ENCODE measurements at regions not wholly inside any gene's neighbourhood (a gene's known extent, or its start where the extent isn't known, plus 50 kb on each side); places are given as distances from the start of the nearest gene placed in this dataset.

DNA sequence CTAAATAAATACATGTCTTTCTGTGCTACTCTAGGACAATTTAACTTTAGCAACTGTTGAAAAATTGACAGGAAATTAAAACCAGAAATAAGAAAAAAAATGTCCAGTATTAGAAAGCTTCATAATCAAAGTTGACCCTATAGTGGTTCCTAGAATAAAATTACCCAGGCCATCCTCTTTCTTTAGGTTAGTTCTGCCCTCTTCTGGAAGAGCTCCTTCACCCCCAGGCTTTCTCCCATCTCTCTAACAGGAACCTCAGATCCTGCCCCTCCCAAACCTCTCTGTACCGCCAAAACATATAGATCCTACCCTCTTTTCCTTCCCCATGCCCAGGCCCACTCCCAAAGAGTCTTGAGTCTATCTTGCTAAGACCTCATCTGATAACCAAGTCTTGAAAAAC is 159.4 kb upstream of the CDK1 start:
- no peak overlapping the region for H3K4me3 ChIP-seq
- no peaks in the 10 kb centered on the region for H3K27me3 ChIP-seq
- TF ChIP-seq CTCF (IDR thresholded peaks at IDR 0.05) (no peak), POLR2A (IDR thresholded peaks at IDR 0.05) (no peak)
- H3K9me3 ChIP-seq, result no peaks in the 10 kb centered on the region
- intact Hi-C loops (cut with DNase I; ENCODE audit: low total_unique reads), result no loop called here
- H3K36me3 ChIP-seq (ENCODE audit: low read depth, missing control alignments), result no peaks in the 10 kb centered on the region
- DNase-seq, result no peak
- WGBS, 2 donors, result 86 to 96% methylated on average over 1 of the region's 1 CpG
- no peak overlapping the region for H3K27ac ChIP-seq
- no peaks in the 10 kb centered on the region for H3K4me1 ChIP-seq

- intact Hi-C loops (cut with DNase I; ENCODE audit: low total_unique reads), result no loop called here
- H3K27me3 ChIP-seq, result no peaks in the 10 kb centered on the region
- no peaks in the 10 kb centered on the region for H3K4me1 ChIP-seq
- H3K36me3 ChIP-seq (ENCODE audit: low read depth, missing control alignments), result no peaks in the 10 kb centered on the region
- WGBS, 2 donors, result 92 to 97% methylated on average over 1 of the region's 1 CpG
- no peak overlapping the region for H3K27ac ChIP-seq
- DNase-seq, result no peak
- H3K4me3 ChIP-seq, result no peak overlapping the region
- no peaks in the 10 kb centered on the region for H3K9me3 ChIP-seq
- no peak for TF ChIP-seq POLR2A (IDR thresholded peaks at IDR 0.05)
- no peak for TF ChIP-seq CTCF (IDR thresholded peaks at IDR 0.05)
These were observed 162.7 kb upstream of the CDK1 start for GRCh38 chr10:60615541-60615940.

DNA sequence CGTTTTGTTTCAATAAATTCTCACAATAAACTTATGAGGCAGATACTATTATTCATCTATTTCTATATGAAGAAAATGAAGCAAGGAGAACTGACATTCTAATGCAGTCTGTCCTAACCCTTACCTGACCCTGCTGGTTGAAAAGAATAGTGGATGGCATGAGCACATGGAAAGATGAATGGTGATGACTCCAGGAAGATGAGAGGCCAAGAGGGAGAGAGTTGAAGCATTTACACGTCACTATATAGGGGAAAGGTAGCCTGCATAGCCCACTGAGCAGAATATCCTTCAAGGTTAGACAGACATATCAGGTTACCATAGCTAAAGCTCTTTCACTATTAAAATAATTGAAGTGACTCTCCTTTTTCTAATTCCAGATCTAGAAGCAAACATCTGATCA is 163.9 kb upstream of the CDK1 start:
- H3K27ac ChIP-seq, result no peak overlapping the region
- H3K4me3 ChIP-seq, result no peak overlapping the region
- no peaks in the 10 kb centered on the region for H3K4me1 ChIP-seq
- TF ChIP-seq POLR2A (IDR thresholded peaks at IDR 0.05) (no peak), CTCF (IDR thresholded peaks at IDR 0.05) (no peak)
- H3K36me3 ChIP-seq (ENCODE audit: low read depth, missing control alignments), result no peaks in the 10 kb centered on the region
- intact Hi-C loops (cut with DNase I; ENCODE audit: low total_unique reads), result no loop called here
- WGBS, 2 donors, result 71 to 73% methylated on average over 2 of the region's 2 CpGs
- no peak for DNase-seq
- H3K9me3 ChIP-seq, result no peaks in the 10 kb centered on the region
- H3K27me3 ChIP-seq, result no peaks in the 10 kb centered on the region

GRCh38 chr10:60613434-60613833 is 164.8 kb upstream of the CDK1 start:
- intact Hi-C loops (cut with DNase I; ENCODE audit: low total_unique reads), result no loop called here

More at GRCh38 chr10:60613434-60613833, 164.8 kb upstream of the CDK1 start:
- Histone ChIP-seq H3K27me3 (no peaks in the 10 kb centered on the region), H3K36me3 (ENCODE audit: low read depth, missing control alignments) (no peaks in the 10 kb centered on the region), H3K9me3 (no peaks in the 10 kb centered on the region), H3K4me3 (no peak overlapping the region), H3K27ac (no peak overlapping the region), H3K4me1 (no peaks in the 10 kb centered on the region)
- WGBS, 2 donors, result 87 to 88% methylated on average over 2 of the region's 2 CpGs
- TF ChIP-seq POLR2A (IDR thresholded peaks at IDR 0.05), result no peak
- TF ChIP-seq CTCF (IDR thresholded peaks at IDR 0.05), result no peak
- DNase-seq, result no peak
